ENCODE measurements at regions not wholly inside any gene's neighbourhood (a gene's known extent, or its start where the extent isn't known, plus 50 kb on each side); places are given as distances from the start of the nearest gene placed in this dataset.

DNA sequence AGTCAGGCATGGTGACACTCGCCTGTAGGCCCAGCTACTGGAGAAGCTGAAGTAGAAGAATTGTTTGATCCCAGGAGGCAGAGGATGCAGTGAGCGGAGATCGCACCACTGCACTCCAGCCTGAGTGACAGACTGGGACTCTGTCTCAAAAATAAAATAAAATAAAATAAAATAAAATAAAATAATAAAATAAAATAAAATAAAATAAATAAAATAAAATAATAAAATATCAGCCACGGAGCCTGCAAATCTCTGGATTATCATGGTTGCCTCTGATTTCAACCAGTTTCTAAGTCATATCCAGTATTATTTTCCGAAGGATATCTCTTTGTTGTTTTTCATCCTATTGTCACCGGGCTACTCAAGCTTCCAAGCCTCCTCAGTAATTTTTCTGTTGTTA, 51.7 kb upstream of the FZD8 start:
- TF ChIP-seq POLR2AphosphoS2 (IDR thresholded peaks at IDR 0.05; ENCODE audit: low read depth, low read length) (no peak), SPI1 (IDR thresholded peaks at IDR 0.05; ENCODE audit: borderline replicate concordance, insufficient read depth, low read depth, low read length) (no peak), POLR2AphosphoS5 (IDR thresholded peaks at IDR 0.05; ENCODE audit: low read length) (no peak), SIN3A (IDR thresholded peaks at IDR 0.05; ENCODE audit: low read depth, low read length) (no peak), HCFC1 (IDR thresholded peaks at IDR 0.05; ENCODE audit: low read length) (no peak), EZH2 (IDR thresholded peaks at IDR 0.05; ENCODE audit: borderline replicate concordance, control insufficient read depth, low read depth, low read length) (no peak), ASH2L (IDR thresholded peaks at IDR 0.05; ENCODE audit: borderline replicate concordance, low read depth) (no peak), TCF12 (IDR thresholded peaks at IDR 0.05; ENCODE audit: low read depth, low read length) (no peak)
- TF ChIP-seq, protein P1, sequence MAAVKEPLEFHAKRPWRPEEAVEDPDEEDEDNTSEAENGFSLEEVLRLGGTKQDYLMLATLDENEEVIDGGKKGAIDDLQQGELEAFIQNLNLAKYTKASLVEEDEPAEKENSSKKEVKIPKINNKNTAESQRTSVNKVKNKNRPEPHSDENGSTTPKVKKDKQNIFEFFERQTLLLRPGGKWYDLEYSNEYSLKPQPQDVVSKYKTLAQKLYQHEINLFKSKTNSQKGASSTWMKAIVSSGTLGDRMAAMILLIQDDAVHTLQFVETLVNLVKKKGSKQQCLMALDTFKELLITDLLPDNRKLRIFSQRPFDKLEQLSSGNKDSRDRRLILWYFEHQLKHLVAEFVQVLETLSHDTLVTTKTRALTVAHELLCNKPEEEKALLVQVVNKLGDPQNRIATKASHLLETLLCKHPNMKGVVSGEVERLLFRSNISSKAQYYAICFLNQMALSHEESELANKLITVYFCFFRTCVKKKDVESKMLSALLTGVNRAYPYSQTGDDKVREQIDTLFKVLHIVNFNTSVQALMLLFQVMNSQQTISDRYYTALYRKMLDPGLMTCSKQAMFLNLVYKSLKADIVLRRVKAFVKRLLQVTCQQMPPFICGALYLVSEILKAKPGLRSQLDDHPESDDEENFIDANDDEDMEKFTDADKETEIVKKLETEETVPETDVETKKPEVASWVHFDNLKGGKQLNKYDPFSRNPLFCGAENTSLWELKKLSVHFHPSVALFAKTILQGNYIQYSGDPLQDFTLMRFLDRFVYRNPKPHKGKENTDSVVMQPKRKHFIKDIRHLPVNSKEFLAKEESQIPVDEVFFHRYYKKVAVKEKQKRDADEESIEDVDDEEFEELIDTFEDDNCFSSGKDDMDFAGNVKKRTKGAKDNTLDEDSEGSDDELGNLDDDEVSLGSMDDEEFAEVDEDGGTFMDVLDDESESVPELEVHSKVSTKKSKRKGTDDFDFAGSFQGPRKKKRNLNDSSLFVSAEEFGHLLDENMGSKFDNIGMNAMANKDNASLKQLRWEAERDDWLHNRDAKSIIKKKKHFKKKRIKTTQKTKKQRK (IDR thresholded peaks at IDR 0.05; ENCODE audit: low read depth, low read length), result no peak
- TF ChIP-seq, protein P2, sequence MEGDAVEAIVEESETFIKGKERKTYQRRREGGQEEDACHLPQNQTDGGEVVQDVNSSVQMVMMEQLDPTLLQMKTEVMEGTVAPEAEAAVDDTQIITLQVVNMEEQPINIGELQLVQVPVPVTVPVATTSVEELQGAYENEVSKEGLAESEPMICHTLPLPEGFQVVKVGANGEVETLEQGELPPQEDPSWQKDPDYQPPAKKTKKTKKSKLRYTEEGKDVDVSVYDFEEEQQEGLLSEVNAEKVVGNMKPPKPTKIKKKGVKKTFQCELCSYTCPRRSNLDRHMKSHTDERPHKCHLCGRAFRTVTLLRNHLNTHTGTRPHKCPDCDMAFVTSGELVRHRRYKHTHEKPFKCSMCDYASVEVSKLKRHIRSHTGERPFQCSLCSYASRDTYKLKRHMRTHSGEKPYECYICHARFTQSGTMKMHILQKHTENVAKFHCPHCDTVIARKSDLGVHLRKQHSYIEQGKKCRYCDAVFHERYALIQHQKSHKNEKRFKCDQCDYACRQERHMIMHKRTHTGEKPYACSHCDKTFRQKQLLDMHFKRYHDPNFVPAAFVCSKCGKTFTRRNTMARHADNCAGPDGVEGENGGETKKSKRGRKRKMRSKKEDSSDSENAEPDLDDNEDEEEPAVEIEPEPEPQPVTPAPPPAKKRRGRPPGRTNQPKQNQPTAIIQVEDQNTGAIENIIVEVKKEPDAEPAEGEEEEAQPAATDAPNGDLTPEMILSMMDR (IDR thresholded peaks at IDR 0.05 in 2 of 3, conservative IDR thresholded peaks at IDR 0.05 in 1 of 3; ENCODE audit: control insufficient read depth in 2 of 3, extremely low read depth in 1 of 3, insufficient read depth in 1 of 3, low read depth in 3 of 3, low read length in 3 of 3), result no peak
- TF ChIP-seq, protein P3, sequence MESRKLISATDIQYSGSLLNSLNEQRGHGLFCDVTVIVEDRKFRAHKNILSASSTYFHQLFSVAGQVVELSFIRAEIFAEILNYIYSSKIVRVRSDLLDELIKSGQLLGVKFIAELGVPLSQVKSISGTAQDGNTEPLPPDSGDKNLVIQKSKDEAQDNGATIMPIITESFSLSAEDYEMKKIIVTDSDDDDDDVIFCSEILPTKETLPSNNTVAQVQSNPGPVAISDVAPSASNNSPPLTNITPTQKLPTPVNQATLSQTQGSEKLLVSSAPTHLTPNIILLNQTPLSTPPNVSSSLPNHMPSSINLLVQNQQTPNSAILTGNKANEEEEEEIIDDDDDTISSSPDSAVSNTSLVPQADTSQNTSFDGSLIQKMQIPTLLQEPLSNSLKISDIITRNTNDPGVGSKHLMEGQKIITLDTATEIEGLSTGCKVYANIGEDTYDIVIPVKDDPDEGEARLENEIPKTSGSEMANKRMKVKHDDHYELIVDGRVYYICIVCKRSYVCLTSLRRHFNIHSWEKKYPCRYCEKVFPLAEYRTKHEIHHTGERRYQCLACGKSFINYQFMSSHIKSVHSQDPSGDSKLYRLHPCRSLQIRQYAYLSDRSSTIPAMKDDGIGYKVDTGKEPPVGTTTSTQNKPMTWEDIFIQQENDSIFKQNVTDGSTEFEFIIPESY (IDR thresholded peaks at IDR 0.05), result no peak
